GM13976 (cell line): ENCODE measurements at regions not wholly inside any gene's neighbourhood (a gene's known extent, or its start where the extent isn't known, plus 50 kb on each side); places are given as distances from the start of the nearest gene placed in this dataset.

Experiments used
- DNase-seq: peaks from one replicate; pipeline ENCODE4 v3.0.0; 2012; ENCODE audit warnings: low spot score
- CTCF ChIP-seq: IDR thresholded peaks from 2 replicates; pipeline ENCODE4 v1.5.1; 2012; ENCODE audit warnings: borderline replicate concordance, mild to moderate bottlenecking; ENCODE audit not compliant: insufficient read depth; ENCODE audit errors: extremely low read depth, missing control alignments, control extremely low read depth
- in situ Hi-C: fragments of 300-500 bp; cut with MboI; formaldehyde crosslinking; loops from one replicate; pipeline ENCODE4 v1.12.0; 2022; ENCODE audit warnings: low sequenced_read_pairs, mixed read lengths, inconsistent platforms; ENCODE audit not compliant: unreplicated experiment

DNA sequence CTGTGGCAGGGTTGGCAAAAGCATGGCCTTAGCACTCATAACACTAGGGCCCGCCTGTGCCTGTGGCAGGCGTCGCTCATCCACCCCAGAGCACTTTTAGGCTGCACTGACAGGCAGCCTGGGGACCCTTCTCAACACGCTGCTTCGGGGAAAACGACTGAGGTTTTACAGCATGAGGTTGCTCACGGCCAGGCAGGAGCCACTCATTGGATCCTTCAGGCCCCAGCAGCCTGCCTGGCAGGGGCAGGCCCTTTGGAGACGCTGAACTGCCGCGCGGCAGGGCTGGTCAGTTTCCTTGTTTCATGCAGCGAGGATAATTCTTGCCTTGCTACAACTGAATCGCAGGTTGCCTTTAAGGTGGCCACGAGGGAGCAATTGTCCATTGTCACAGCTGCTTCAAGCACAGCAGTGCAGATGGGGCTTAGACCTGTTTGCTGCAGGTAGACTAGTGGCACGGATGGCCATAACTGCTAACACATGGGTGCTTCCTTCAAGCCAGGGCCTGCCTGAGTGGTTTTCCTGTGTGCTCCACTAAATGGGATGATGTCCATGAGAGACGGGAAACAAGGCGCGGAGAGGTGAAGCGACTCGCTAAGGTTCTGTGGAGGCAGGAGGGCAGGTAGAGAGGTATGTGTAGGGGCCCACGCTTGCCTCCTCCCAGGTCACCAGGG lies 49.9 kb upstream of the HS6ST1 start:
- in situ Hi-C loops = no loop called here
- TF ChIP-seq CTCF = no peak
- no peak for DNase-seq

DNA sequence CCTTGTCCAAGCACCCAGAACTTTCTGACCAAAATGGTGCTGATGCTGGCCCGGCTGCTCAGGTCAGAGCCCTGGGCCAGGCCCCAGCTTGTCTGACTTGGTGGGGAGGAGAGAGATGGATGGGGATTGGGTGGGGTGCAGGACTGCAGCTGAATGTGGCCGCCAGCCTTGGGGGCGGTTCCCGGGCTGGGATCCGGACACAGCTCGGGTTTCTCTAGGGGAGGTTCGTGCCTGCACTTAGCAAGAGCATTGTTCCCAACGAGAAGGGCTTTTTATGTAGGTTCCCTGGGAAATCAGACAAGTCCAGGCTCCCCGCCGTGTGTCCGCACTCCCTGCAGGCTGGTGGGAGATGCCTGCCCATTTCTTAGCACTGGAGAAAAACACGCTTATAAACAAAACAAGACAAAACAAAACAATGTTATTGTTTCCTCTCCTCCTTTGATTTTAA lies 50.5 kb upstream of the HS6ST1 start:
- DNase-seq = no peak
- TF ChIP-seq CTCF = no peak

GRCh38 chr2:128369602-128370467 lies 51.2 kb upstream of the HS6ST1 start:
- in situ Hi-C loops = no loop called here
- DNase-seq = no peak
- no peak for TF ChIP-seq CTCF

More for the DNA sequence above, 50.5 kb upstream of the HS6ST1 start:
- in situ Hi-C loops = no loop called here

GRCh38 chr2:128370468-128371247 lies 52.0 kb upstream of the HS6ST1 start:
- in situ Hi-C loops = no loop called here
- TF ChIP-seq CTCF = no peak
- DNase-seq = no peak

DNA sequence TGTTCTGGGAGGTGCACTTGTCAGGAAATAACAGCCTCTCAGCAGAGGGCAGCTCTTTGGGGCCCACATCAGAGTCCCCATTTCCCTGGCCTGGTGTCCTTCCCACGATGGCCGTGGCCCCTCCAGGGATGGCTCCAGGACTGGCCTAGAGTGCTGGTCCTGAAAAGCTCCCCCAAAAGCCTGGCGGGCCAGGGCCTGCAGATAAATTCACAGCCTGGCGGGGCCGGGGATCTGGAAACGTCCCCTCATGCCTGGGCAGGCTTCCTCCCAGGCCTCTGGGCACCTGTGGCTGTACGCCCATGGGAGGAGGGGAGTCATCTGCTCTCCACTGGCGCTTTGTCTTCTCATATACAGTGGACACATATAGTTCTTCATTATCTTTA lies 52.6 kb upstream of the HS6ST1 start:
- no peak for DNase-seq
- in situ Hi-C loops = no loop called here
- no peak for TF ChIP-seq CTCF

GRCh38 chr2:128371648-128372345 lies 53.1 kb upstream of the HS6ST1 start:
- no peak for DNase-seq
- TF ChIP-seq CTCF = no peak
- in situ Hi-C loops = no loop called here
